Suppressor macrophage treated with lipopolysaccharide for 4 hours (primary cell): ENCODE measurements at regions not wholly inside any gene's neighbourhood (a gene's known extent, or its start where the extent isn't known, plus 50 kb on each side); places are given as distances from the start of the nearest gene placed in this dataset.
"Not testable (repeated sequence)": the region's sequence is repeated elsewhere in the genome, so short reads cannot be mapped to it uniquely, and the experiment has no call there.

ENCODE experiments used
- DNase-seq: peaks from one replicate; pipeline ENCODE4 v3.0.0-alpha.2; 2020

GRCh38 chr22:22697377-22698117 is 53.1 kb downstream of the GGTLC2 start:
- no peak for DNase-seq

GRCh38 chr22:22698263-22698750 is 53.9 kb downstream of the GGTLC2 start:
- DNase-seq: no peak

- DNase-seq: no peak
Observed at GRCh38 chr22:22700631-22701030, 56.2 kb downstream of the GGTLC2 start.

GRCh38 chr22:22701557-22701956 is 57.1 kb downstream of the GGTLC2 start:
- DNase-seq: not testable (repeated sequence)

GRCh38 chr22:22702237-22703202 is 58.1 kb downstream of the GGTLC2 start:
- no peak for DNase-seq

GRCh38 chr22:22703203-22703570 is 58.8 kb downstream of the GGTLC2 start:
- DNase-seq: no peak

GRCh38 chr22:22703715-22704114 is 59.3 kb downstream of the GGTLC2 start:
- DNase-seq: peak; percentile 33

GRCh38 chr22:22704156-22704946 is 59.9 kb downstream of the GGTLC2 start:
- DNase-seq: no peak

- DNase-seq: no peak
Observed at GRCh38 chr22:22705328-22706100, 61.1 kb downstream of the GGTLC2 start.

GRCh38 chr22:22706253-22706915 is 62.0 kb downstream of the GGTLC2 start:
- DNase-seq: peak; percentile 72

- no peak for DNase-seq
Observed at GRCh38 chr22:22709719-22710445, 65.5 kb downstream of the GGTLC2 start.

- peak; percentile 61 for DNase-seq
Observed at GRCh38 chr22:22710719-22711531, 66.5 kb downstream of the GGTLC2 start.

GRCh38 chr22:22711532-22711913 is 67.1 kb downstream of the GGTLC2 start:
- DNase-seq: no peak

GRCh38 chr22:22712092-22712658 is 67.8 kb downstream of the GGTLC2 start:
- no peak for DNase-seq

- DNase-seq: peak; percentile 30
Observed at GRCh38 chr22:22712666-22713365, 68.4 kb downstream of the GGTLC2 start.

GRCh38 chr22:22713416-22713815 is 69.0 kb downstream of the GGTLC2 start:
- no peak for DNase-seq

- DNase-seq: peak; percentile 79
Observed at GRCh38 chr22:22714600-22715335, 70.4 kb downstream of the GGTLC2 start.

GRCh38 chr22:22716136-22716665 is 71.8 kb downstream of the GGTLC2 start:
- no peak for DNase-seq
